GM12891 (cell line): ENCODE measurements at regions not wholly inside any gene's neighbourhood (a gene's known extent, or its start where the extent isn't known, plus 50 kb on each side); places are given as distances from the start of the nearest gene placed in this dataset.

ENCODE experiments used
- PAX5 ChIP-seq: IDR thresholded peaks from 2 replicates; pipeline ENCODE4 v1.6.1; 2011; ENCODE audit warnings: low read length, moderate library complexity, mild to moderate bottlenecking; ENCODE audit not compliant: insufficient read depth, severe bottlenecking
- POLR2A ChIP-seq: IDR thresholded peaks from 2 replicates; pipeline ENCODE4 v1.6.1; 2011; ENCODE audit warnings: low read depth, low read length, control low read depth
- POLR2AphosphoS5 ChIP-seq: IDR thresholded peaks from 2 replicates; pipeline ENCODE4 v1.6.1; 2011; ENCODE audit warnings: low read depth, low read length, control low read depth
- TAF1 ChIP-seq: IDR thresholded peaks from 2 replicates; pipeline ENCODE4 v1.6.1; 2011; ENCODE audit warnings: low read depth, low read length, control low read depth

DNA sequence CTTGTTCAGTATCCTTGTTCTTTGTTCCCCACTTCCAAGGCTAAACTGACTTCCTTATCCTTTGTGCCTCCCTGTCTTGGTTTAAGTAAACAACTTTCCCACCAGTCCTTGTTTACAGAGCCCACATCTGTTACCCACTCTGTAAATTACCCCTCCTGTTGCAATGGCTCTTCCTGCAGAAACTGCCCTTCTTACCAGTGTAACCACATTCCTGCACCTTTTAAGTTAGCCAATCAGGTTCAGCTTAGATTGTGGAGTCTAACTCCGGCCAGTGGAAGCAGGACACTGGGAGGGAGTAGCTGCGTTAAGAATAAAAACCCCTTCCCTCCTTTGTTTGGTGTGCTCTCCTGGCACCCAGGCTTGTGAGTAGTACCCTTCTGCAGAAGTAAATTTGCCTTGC, 360.9 kb downstream of the PRDM5 start:
- TF ChIP-seq POLR2AphosphoS5: no peak
- TF ChIP-seq POLR2A: no peak
- no peak for TF ChIP-seq TAF1
- no peak for TF ChIP-seq PAX5
